Renal pelvis (tissue), 1 donor: ENCODE measurements at regions not wholly inside any gene's neighbourhood (a gene's known extent, or its start where the extent isn't known, plus 50 kb on each side); places are given as distances from the start of the nearest gene placed in this dataset.

ENCODE experiments used
- DNase-seq: peaks from one replicate; pipeline ENCODE4 v3.0.0-alpha.2; 2013

- no peak for DNase-seq
Observed at GRCh38 chr10:8556321-8556720, 501.8 kb downstream of the GATA3 start.

GRCh38 chr10:8563478-8563877 is 509.0 kb downstream of the GATA3 start:
- no peak for DNase-seq

- DNase-seq = no peak
Observed at GRCh38 chr10:8566737-8567136, 512.2 kb downstream of the GATA3 start.

- no peak for DNase-seq
Observed at GRCh38 chr10:8568401-8568800, 513.9 kb downstream of the GATA3 start.

GRCh38 chr10:8575620-8576019 is 521.1 kb downstream of the GATA3 start:
- DNase-seq = no peak

- DNase-seq = no peak
Observed at GRCh38 chr10:8576281-8576680, 521.8 kb downstream of the GATA3 start.

- DNase-seq = no peak
Observed at GRCh38 chr10:8576911-8577310, 522.4 kb downstream of the GATA3 start.

- DNase-seq = no peak
Observed at GRCh38 chr10:8577686-8578085, 523.2 kb downstream of the GATA3 start.

- DNase-seq = peak; percentile 56
Observed at GRCh38 chr10:8581521-8582225, 527.2 kb downstream of the GATA3 start.

- no peak for DNase-seq
Observed at GRCh38 chr10:8583096-8583495, 528.6 kb downstream of the GATA3 start.

GRCh38 chr10:8584666-8585065 is 530.2 kb downstream of the GATA3 start:
- DNase-seq = no peak

GRCh38 chr10:8586504-8586903 is 532.0 kb downstream of the GATA3 start:
- no peak for DNase-seq

- no peak for DNase-seq
Observed at GRCh38 chr10:8588135-8588534, 533.6 kb downstream of the GATA3 start.

- no peak for DNase-seq
Observed at GRCh38 chr10:8590518-8590917, 536.0 kb downstream of the GATA3 start.

GRCh38 chr10:8591640-8592039 is 537.2 kb downstream of the GATA3 start:
- no peak for DNase-seq

GRCh38 chr10:8594176-8594575 is 539.7 kb downstream of the GATA3 start:
- DNase-seq = no peak

GRCh38 chr10:8594711-8595110 is 540.2 kb downstream of the GATA3 start:
- no peak for DNase-seq

GRCh38 chr10:8595140-8595539 is 540.7 kb downstream of the GATA3 start:
- DNase-seq = no peak

GRCh38 chr10:8596929-8597472 is 542.5 kb downstream of the GATA3 start:
- no peak for DNase-seq

GRCh38 chr10:8600192-8600591 is 545.7 kb downstream of the GATA3 start:
- no peak for DNase-seq

GRCh38 chr10:8602821-8603220 is 548.3 kb downstream of the GATA3 start:
- no peak for DNase-seq

- no peak for DNase-seq
Observed at GRCh38 chr10:8614054-8614565, 559.6 kb downstream of the GATA3 start.

GRCh38 chr10:8615118-8615517 is 560.6 kb downstream of the GATA3 start:
- DNase-seq = no peak

GRCh38 chr10:8616166-8616565 is 561.7 kb downstream of the GATA3 start:
- peak; percentile 19 for DNase-seq
